Kidney epithelial cell (primary cell): ENCODE measurements at regions not wholly inside any gene's neighbourhood (a gene's known extent, or its start where the extent isn't known, plus 50 kb on each side); places are given as distances from the start of the nearest gene placed in this dataset.

ENCODE experiments used
- DNase-seq: peaks from one replicate; pipeline ENCODE4 v3.0.0-alpha.2; 2010; ENCODE audit warnings: low read depth
- H3K27me3 ChIP-seq: 2 replicates; pipeline ENCODE4 v1.6.0; 2011; ENCODE audit warnings: low read length; ENCODE audit not compliant: control insufficient read depth, insufficient read depth
- H3K36me3 ChIP-seq: 2 replicates; pipeline ENCODE4 v1.5.1; 2011; ENCODE audit warnings: low read length; ENCODE audit not compliant: control insufficient read depth, insufficient read depth
- H3K4me3 ChIP-seq: 2 replicates; pipeline ENCODE4 v1.5.1; 2011; ENCODE audit warnings: low read depth, mild to moderate bottlenecking, control low read depth, low read length
- TF ChIP-seq, protein P1 (sequence below): IDR thresholded peaks from 2 replicates; pipeline ENCODE4 v1.5.1; 2011; ENCODE audit warnings: mild to moderate bottlenecking, moderate library complexity, low read length, control low read depth, inconsistent platforms; ENCODE audit not compliant: insufficient read depth, poor library complexity, severe bottlenecking

GRCh38 chr5:73373814-73374510 is 74.6 kb downstream of the FOXD1 start:
- Histone ChIP-seq H3K36me3 (no peaks in the 10 kb centered on the region), H3K4me3 (no peak overlapping the region)

DNA sequence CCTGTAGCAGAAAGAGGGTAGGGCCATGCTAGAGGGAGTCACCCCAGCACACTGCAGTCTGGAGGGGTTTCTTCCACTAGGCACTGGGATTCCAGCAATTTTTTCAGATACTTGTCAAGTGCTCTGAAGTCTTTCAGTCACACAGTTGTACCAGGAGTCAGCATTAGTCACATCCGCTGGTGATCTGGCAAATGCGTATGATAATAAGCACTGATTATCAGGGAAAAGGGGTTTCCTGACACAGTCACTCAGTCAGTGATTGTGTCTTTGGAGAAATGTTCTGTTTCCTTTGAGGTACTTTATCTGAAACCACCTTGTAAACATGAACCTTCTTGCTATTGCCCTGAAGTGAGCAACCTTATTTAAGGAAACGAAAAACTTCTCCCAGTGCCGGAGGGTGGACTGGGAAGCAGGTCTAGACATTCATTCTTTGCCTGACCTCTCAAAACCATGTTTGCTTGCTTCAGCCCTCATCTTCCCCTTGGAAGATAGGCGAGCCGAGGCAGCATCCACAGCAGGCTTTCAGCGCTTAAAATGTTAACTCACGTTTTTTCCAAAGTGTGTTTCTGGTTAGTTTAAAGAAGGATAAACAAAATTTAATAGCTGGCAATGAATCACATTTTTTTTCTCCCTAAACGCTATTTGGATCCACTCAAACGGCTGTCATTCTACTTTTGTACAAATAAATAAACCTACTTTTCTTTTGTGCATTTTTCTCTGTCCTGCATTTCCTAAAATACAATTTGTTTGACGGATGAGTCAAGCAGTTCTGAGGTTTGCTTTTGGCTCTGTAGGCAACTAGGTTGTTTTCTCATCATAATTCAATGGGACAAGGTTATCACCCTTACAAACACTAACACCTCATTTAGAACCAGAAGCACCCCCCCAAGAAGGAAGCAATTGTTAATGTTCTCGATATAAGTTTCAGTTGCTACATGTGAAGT is 77.7 kb downstream of the FOXD1 start:
- TF ChIP-seq, protein P1, sequence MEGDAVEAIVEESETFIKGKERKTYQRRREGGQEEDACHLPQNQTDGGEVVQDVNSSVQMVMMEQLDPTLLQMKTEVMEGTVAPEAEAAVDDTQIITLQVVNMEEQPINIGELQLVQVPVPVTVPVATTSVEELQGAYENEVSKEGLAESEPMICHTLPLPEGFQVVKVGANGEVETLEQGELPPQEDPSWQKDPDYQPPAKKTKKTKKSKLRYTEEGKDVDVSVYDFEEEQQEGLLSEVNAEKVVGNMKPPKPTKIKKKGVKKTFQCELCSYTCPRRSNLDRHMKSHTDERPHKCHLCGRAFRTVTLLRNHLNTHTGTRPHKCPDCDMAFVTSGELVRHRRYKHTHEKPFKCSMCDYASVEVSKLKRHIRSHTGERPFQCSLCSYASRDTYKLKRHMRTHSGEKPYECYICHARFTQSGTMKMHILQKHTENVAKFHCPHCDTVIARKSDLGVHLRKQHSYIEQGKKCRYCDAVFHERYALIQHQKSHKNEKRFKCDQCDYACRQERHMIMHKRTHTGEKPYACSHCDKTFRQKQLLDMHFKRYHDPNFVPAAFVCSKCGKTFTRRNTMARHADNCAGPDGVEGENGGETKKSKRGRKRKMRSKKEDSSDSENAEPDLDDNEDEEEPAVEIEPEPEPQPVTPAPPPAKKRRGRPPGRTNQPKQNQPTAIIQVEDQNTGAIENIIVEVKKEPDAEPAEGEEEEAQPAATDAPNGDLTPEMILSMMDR, result no peak
- DNase-seq, result peak; percentile 98
- no peaks in the 10 kb centered on the region for H3K27me3 ChIP-seq
- no peak overlapping the region for H3K4me3 ChIP-seq
- no peaks in the 10 kb centered on the region for H3K36me3 ChIP-seq

More at GRCh38 chr5:73373814-73374510, 74.6 kb downstream of the FOXD1 start:
- TF ChIP-seq, protein P1, result no peak
- no peaks in the 10 kb centered on the region for H3K27me3 ChIP-seq
- no peak for DNase-seq

DNA sequence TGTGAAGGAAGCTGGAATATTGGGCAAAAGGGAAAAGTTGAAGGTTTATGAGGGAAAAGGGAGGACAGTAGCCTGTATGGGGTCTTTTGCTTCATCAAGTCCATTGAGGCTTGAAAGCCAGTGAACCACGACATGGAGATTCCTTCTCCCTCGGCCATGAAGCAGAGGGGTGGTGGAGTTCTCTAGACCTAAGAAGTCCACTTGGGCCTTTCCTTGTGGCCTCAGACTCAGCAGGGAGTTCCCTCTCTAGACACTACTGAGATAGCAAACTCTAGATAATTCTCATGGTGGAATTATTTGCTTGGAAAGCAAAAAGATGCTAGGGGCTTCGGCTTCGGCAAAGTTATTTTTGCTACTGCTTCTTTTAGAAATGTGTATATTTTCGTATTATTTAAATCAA is 78.5 kb downstream of the FOXD1 start:
- TF ChIP-seq, protein P1, result no peak
- H3K36me3 ChIP-seq, result no peaks in the 10 kb centered on the region

DNA sequence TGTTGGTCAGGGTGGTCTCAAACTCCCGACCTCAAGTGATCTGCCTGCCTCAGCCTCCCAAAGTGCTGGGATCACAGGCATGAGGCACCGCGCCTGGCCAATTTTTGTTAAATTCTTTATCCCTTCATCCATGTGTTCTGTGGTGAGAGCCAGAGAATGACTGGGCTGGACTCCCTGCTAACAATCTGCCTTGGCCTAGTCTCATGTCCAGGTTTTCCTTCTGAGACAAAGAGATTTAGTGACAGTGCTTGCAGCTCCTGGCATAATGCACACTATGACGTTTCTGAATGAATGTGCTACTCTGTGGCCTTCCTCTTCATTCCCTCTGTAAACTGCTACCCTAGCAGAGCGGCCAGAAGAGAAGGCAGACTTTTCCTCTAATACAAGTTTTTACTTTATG is 79.3 kb downstream of the FOXD1 start:
- Histone ChIP-seq H3K36me3 (no peaks in the 10 kb centered on the region), H3K27me3 (no peaks in the 10 kb centered on the region), H3K4me3 (no peak overlapping the region)
- TF ChIP-seq, protein P1, result no peak
- no peak for DNase-seq

More for the DNA sequence above, 78.5 kb downstream of the FOXD1 start:
- Histone ChIP-seq H3K27me3 (no peaks in the 10 kb centered on the region), H3K4me3 (no peak overlapping the region)
- DNase-seq, result no peak

DNA sequence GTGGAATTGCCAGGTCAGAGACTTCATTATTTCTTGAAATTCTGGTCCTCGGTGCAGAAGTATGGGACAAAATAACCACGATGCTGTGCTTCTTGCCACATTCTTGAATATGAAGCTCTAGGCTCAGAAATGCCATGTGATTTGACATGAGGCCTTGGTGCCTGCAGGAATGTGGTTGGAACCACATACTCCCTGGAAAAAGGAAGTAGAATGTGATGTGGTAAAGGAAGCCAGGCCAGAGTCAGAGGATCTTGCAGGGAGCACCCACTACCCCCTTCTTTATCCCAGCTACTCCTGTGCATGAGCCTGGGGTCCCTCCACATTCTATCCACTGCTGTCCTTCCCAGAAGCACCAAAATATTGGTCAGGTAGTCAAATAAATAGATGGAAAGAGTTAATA is 80.9 kb downstream of the FOXD1 start:
- Histone ChIP-seq H3K4me3 (no peak overlapping the region), H3K36me3 (no peaks in the 10 kb centered on the region), H3K27me3 (no peaks in the 10 kb centered on the region)
- no peak for DNase-seq
- TF ChIP-seq, protein P1, result no peak
